ENCODE measurements at regions not wholly inside any gene's neighbourhood (a gene's known extent, or its start where the extent isn't known, plus 50 kb on each side); places are given as distances from the start of the nearest gene placed in this dataset.

- no peak for TF ChIP-seq CTCF (IDR thresholded peaks at IDR 0.05; ENCODE audit: insufficient read depth, missing control alignments)
- FAIRE-seq: no peak
- DNase-seq (ENCODE audit: insufficient read length, low spot score): no peak
These were observed 271.1 kb upstream of the MVB12B start for GRCh38 chr9:126055381-126055985.

- DNase-seq (ENCODE audit: insufficient read length, low spot score) (no peak), FAIRE-seq (no peak)
- TF ChIP-seq CTCF (IDR thresholded peaks at IDR 0.05; ENCODE audit: insufficient read depth, missing control alignments): no peak
These were observed 270.2 kb upstream of the MVB12B start for GRCh38 chr9:126056312-126057021.

GRCh38 chr9:126057121-126057825, 269.4 kb upstream of the MVB12B start:
- no peak for TF ChIP-seq CTCF (IDR thresholded peaks at IDR 0.05; ENCODE audit: insufficient read depth, missing control alignments)
- DNase-seq (ENCODE audit: insufficient read length, low spot score): no peak
- FAIRE-seq: no peak

- DNase-seq (ENCODE audit: insufficient read length, low spot score) (no peak), FAIRE-seq (peak; percentile 96)
- TF ChIP-seq CTCF (IDR thresholded peaks at IDR 0.05; ENCODE audit: insufficient read depth, missing control alignments): no peak
These were observed 268.6 kb upstream of the MVB12B start for GRCh38 chr9:126058011-126058531.

GRCh38 chr9:126058591-126058990, 268.0 kb upstream of the MVB12B start:
- no peak for DNase-seq (ENCODE audit: insufficient read length, low spot score)
- no peak for TF ChIP-seq CTCF (IDR thresholded peaks at IDR 0.05; ENCODE audit: insufficient read depth, missing control alignments)
- no peak for FAIRE-seq

GRCh38 chr9:126061575-126061974, 265.1 kb upstream of the MVB12B start:
- FAIRE-seq (no peak), DNase-seq (ENCODE audit: insufficient read length, low spot score) (no peak)
- no peak for TF ChIP-seq CTCF (IDR thresholded peaks at IDR 0.05; ENCODE audit: insufficient read depth, missing control alignments)

Measured in D721Med (cell line).